GM04504 (cell line): ENCODE measurements at regions not wholly inside any gene's neighbourhood (a gene's known extent, or its start where the extent isn't known, plus 50 kb on each side); places are given as distances from the start of the nearest gene placed in this dataset.
A peak's percentile ranks its signal among the peaks of the same experiment; 100 is the strongest.
"Not testable (repeated sequence)": the region's sequence is repeated elsewhere in the genome, so short reads cannot be mapped to it uniquely, and the experiment has no call there.

Source experiments
- DNase-seq: peaks from one replicate; pipeline ENCODE4 v3.0.0-alpha.2; 2012; ENCODE audit warnings: low read depth

GRCh38 chr6:21710216-21710615 is 116.7 kb downstream of the SOX4 start:
- DNase-seq = no peak

GRCh38 chr6:21710908-21711627 is 117.5 kb downstream of the SOX4 start:
- DNase-seq = no peak

GRCh38 chr6:21712213-21712612 is 118.7 kb downstream of the SOX4 start:
- DNase-seq = no peak

GRCh38 chr6:21713481-21713880 is 119.9 kb downstream of the SOX4 start:
- DNase-seq = no peak

DNA sequence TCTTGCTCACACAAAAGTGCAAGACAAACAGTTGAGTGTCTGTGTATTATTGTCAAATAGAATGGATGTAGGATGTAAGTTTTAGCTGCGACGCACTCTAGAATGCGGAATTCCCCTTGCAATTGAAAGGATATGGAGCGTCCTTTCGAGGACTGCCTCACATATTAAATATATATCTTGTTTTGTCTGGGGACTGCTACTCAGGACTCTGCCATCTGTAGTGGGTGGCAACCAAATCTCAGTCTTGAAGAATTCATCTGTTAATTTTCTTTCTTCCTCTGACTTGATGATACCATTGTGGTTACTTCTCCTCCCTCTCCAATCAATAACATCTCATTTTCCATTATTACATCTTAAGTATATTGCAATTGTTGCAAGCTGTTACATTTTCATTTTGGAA is 121.6 kb downstream of the SOX4 start:
- DNase-seq = no peak

DNA sequence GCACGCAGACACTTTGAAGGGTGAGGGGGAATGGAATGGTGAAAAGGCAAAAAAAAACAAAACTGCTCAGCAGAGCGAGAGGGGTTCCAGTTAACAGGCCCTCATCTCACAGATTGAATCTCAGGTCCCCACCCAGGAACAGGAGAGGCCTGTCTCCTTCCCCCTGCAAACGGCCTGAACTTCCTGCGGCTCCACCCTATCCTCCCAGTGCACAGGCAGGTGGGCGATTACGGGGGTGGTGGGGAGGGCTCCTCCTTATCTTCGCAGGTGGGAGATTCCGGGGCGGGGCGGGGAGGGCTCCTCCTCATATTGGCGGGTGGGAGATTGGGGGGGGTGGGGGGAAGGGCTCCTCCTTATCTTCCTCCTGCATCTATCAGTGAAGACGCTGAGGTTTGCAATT is 129.0 kb downstream of the SOX4 start:
- no peak for DNase-seq

DNA sequence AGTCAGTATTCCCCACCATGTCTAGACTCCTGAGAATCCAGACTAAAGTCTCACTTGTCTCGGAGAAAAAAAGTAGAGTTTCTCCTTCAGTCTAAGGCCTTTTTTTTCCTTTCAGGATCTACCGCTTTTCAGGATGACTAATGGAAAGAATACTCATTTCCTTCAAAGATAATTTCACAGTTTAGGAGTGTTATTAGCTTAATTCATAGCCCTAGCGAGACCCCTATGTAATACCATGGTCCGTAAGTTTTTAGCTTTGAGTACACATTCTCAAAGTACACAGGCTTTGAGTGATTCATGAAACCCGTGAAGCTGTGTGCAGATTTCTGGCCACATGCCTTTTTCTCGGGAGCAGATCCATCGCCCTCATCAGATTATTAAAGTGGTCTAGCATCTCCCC is 133.1 kb downstream of the SOX4 start:
- DNase-seq = no peak

DNA sequence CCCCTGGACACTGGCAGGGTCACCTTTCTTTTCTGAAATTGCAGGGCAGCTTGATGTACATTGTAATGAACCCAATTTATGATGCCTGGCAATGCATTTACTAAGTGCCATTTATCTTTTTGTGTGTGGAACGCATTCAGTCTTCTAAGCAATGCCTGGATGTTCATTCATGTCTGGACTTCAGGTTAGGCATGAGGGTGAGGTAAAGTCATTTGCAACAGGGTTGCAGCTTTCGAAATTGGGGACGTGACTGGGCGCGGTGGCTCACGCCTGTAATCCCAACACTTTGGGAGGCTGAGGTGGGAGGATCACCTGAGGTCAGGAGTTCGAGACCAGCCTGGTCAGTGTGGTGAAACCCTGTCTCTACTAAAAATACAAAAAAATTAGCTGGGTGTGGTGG is 134.6 kb downstream of the SOX4 start:
- no peak for DNase-seq

GRCh38 chr6:21729431-21729830 is 135.9 kb downstream of the SOX4 start:
- DNase-seq = no peak

GRCh38 chr6:21730533-21730932 is 137.0 kb downstream of the SOX4 start:
- DNase-seq = no peak

DNA sequence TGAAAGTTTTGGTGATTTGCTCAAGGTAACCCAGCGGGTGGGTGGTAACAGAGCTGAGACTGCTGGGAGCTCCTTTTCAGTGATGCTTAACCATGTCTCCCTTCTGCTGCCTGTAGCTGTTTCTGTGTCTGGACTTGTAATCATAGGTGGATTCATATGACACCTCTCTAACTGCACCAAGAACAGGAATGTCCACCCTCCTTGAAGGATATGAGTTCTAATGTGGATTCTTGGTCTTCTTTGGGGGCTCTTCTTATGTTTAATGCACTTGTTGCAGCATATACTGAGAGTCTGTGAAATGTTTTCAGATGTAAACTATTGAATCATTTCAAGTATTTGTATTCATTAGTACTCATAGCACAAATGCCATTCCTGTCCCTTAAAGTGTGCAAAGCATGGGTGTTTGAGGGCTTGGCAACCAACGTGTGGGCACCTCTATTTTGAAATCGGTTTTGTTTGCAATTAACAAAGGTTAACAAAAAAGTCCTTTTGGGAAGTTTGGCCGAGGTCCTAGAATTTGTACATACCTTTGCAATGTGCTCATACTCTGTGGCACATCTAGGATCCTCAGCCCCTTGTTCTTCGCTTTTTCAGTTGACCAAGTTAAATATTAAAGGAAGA is 138.0 kb downstream of the SOX4 start:
- no peak for DNase-seq

- DNase-seq = not testable (repeated sequence)
Observed at GRCh38 chr6:21732032-21732730, 138.6 kb downstream of the SOX4 start.

GRCh38 chr6:21732731-21733130 is 139.2 kb downstream of the SOX4 start:
- DNase-seq = no peak

- no peak for DNase-seq
Observed at GRCh38 chr6:21733311-21733710, 139.8 kb downstream of the SOX4 start.

DNA sequence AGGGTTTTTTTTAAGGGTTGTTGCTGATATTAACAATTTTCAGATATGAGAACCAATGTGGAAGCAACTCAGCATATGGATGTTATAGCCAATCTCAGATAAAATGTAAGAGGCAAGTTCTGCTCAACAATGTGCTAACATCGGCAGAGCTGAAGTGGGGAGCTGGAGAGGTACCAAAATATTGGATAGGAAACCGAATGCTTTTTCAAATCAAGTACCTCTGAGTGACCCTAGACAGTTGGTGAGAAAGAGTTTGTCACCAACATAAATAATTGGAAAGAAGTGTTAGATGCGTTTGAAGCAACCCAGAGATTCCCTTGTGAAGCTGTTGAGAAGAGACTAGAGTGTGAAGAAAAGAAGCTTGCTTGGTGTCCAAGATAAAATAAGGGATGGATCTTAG is 140.7 kb downstream of the SOX4 start:
- no peak for DNase-seq

- DNase-seq = no peak
Observed at GRCh38 chr6:21738180-21739094, 144.9 kb downstream of the SOX4 start.

- DNase-seq = no peak
Observed at GRCh38 chr6:21739241-21739640, 145.7 kb downstream of the SOX4 start.

- DNase-seq = no peak
Observed at GRCh38 chr6:21739838-21740237, 146.3 kb downstream of the SOX4 start.

DNA sequence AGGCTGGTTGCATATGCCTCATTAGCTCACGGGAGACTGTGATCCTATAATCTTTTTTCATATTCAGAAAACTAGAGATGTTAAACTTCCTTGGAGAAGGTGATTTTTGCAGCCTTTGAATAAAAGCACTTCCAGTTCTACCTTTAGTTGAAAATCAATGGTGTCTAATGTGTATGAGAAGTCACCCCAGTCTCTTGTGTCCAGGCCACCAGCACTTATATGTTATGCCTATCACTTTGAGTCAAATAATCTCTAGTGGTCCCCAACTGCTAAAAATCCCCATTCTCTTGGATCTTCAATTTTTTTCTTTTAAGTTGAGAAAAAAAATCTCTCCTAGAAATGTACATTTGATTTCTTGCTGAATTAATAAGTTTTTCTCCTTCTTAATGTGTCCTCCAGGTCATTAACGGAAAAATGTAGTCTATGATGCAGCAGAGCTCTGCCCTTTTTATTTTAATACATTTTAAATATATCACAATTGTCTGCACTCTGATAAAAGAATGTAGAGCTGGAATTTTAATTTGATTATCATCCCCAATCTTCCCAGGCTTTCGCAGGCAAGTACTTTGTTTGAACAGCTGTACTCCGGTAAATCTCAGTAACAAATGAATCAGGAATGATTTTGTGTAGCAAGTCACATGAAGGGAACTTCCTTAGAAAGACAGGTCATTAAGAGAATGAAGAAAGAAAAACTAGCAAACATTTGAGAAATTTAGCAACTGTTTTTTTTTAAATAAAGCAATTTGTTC is 147.0 kb downstream of the SOX4 start:
- no peak for DNase-seq

DNA sequence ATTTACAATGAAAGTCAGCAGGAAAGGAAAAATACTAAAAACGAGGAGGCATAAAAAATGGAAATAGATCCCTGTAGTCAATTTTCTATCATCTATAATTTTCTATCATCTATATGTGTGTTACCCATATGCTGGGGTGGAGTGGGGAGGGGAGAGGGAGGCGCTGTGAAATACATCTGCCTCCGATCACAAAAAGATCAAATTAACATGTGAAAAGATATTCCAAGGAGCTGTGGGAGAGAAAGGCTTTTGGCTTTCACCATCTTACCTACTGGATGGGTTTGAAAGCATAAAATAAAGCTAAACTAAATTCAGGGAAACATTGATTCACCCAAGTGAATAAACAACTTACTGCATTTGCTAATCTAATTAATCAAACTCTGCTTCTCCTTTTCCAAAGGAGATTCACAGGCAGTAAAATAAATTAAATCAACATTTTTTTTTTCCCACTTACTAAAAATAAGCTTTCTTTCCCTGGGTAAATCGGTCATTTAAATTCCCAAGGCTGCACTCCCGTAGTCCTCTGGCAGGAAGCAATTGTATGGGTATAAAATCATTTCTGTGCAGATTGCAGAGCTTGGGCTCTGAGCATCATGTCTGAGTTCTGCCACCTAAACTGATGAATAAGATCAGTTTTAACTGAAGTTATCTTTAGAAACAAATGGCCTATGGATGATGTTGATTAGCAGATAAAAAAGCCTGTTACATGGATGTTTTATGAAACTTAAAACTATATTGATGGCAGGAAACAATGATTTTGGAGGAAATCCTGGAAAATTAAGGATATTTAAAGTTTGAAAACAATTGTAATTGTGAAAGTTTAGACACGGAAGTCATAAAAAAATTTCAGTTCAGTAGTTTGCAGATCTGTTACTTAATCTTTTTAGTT is 147.9 kb downstream of the SOX4 start:
- no peak for DNase-seq

DNA sequence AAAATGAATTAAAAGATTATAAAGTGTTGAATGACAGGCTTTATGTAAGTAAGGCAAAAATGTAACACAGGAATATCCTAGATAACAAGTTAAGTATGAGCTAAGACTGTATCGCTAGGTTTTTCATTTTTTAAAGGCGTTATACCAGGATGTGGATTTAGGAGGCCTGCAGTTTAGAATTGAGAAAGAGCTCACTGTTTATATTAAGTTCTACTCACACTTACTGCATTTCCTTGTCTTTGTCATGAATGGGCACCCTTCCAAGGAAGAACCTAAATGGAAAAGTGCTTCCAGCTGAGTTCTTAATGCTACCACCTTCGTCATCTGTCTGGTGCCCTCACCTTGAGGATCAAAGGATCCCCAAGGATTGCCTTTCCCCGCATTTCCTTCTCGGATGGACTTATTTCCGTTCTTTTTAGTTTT is 148.7 kb downstream of the SOX4 start:
- DNase-seq = peak; percentile 8
